GM18508 (cell line): ENCODE measurements at regions not wholly inside any gene's neighbourhood (a gene's known extent, or its start where the extent isn't known, plus 50 kb on each side); places are given as distances from the start of the nearest gene placed in this dataset.
A peak's percentile ranks its signal among the peaks of the same experiment; 100 is the strongest.

Source experiments
- ATAC-seq: cut with Tn5 transposase; IDR thresholded peaks from one replicate; pipeline ENCODE4 v1.9.1; 2021; ENCODE audit warnings: moderate number of reproducible peaks; ENCODE audit not compliant: insufficient read depth, unreplicated experiment

DNA sequence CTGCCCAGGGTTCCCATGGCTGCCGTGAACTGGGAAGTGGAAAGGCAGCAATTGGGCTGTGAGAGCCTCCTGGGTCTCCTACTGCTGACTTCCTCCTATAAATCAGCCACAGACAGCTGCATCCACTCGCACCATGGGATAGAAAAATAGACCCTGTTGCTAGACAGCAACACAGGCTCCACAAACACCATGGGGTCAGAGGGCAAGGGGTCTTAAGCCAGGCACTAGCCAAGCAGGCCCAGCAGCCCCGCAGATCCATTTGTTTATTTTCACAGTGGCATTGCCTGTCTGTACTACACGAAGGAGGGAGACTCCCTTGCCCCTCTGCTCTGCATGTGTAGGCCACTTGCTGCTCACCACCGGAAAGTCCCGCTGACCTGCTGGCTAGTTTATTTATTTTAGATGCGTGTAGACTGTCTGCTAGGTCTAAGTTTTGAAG lies 139.8 kb downstream of the DACT1 start:
- no peak for ATAC-seq

DNA sequence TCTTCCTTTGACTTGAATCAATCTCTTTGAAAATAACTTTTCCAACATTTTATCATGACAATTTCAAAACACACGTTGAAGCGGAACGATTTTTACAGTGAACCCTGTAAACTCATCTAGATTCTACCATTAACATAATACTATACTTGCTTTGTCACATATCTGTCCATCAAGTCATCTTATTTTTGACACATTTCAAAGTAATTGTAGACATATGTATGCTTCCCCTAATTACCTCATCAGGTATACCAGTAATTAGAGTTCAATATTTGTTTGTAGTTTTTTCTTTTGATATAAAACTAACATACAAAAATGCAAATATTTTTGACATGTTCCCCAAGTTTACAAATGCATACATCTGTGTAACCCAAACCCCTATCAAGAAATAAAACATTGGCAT lies 140.4 kb downstream of the DACT1 start:
- no peak for ATAC-seq

DNA sequence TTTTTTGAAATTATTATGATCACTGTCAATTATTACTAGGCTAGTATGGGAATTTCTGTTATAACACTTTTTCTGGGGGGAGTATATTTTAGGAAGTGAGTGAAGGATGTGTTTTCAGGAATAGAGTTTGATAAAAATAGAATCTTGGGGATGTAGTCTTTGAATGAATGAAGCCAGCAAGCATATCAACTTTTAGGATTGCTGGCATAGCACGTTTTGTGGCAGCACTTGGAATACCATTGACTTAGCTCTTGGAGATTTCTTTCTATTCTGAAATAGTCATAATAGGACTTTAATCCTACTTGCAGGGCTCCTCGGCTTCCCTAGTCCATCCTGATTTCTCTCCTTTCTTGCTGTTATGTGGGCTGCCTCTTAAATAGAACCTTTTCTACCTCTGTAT lies 141.6 kb downstream of the DACT1 start:
- no peak for ATAC-seq

DNA sequence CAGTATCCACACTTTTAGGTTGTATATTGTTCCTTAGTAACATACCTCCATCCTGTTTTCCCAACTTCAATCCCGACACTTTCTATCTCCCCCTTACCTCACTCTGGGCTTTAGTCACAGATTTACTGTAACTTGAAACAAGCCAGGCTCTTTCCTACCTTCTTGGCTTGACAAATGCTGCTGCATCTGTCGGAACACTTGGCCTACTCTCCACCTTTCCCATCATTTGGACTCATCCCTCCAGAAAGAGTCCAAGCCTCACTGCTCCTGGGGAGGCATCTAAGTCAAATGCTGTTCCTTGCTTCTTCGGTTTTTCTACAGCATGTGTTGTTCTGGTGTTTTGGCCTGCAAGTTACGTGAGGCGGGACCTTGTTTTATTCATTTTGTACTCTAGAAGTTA lies 142.4 kb downstream of the DACT1 start:
- no peak for ATAC-seq

DNA sequence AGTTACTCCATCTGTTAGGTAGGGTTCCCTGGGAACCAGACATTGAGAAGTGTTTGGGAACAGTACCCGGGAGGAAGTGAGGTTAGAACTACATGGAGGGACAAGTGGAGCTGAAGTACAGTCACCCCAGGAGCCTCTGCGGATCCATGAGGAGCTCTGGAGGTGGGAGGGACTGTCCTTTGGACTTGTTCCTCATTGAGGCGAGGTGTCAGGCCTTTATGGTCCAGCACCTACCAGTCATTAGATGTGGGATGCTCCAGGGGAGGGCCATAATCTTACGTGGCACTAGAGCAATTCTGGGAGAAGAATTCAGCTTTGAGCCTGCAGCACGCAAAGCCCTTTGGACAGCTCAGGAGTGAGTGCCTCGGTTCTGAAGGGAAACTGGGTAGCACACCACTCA lies 142.8 kb downstream of the DACT1 start:
- ATAC-seq, result no peak

DNA sequence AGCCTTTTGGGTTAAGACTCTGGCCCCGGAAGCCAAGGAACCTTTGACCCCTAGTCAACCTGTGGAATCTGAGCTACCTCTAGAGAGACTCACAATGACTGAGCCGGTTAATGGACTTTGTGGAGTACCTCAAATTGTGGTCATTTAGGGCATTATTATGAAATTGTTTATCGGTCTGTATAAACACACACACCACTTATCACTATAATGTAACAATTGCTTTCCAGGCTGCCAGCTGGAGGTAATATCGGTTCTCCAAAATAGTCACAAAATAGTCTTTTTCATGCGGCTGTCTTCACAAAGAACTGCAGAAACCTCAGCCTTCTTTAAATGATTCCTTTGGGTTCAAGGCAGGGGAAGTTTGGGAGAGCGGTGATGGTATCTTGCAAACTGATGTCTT lies 144.2 kb downstream of the DACT1 start:
- ATAC-seq, result no peak

DNA sequence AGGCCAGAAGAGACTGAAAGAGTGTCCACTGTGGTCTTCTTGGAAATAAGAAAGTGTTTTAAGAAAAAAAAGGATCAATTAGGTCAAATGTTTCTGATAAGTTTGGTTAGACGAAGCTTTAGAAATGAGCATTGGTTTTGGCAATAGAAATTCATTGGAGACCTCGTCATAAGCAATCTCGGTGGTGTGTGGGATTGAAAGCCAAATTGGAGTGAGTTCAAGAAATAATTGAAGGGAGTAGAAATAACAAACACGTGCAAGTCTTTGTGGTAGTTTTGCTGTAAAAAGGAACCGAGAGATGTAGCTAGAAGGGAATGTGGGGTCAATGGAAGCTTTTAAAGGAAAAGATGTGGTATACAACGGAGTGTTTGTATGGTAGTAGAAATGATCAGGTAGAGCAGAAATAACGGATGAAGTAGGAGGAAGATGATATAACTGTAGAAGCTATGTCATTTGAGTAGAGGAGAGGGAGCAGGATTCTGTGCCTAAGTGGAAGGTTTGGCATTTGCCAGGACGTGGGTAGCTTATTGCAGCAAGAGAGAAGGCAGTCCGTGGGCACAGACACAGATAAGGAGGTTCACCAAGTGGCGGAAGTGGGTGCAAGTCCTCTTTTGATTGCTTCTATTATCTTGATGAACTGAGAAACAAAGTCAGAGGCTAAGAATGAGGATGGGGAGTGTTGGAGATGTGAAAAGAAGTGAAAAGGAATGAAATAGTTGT lies 146.2 kb downstream of the DACT1 start:
- no peak for ATAC-seq

DNA sequence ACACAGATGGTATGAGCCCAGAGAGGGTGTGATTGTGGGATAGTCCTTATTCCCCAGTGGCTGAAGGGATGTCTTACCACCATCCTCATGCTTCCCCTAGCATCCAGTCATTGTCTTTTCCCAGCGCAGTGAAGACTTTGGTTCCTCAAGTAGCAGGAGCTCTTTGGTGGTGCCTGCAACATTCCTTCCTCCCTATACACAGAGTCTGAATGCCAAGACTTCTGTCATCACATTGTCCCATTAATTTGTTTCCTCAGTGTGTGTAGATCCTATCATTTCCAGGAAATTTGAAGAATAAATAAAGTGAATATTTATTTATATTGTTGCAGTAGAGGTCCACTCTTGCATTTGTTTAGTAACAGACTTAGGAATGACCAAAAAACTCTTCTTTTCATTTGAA lies 147.2 kb downstream of the DACT1 start:
- no peak for ATAC-seq

DNA sequence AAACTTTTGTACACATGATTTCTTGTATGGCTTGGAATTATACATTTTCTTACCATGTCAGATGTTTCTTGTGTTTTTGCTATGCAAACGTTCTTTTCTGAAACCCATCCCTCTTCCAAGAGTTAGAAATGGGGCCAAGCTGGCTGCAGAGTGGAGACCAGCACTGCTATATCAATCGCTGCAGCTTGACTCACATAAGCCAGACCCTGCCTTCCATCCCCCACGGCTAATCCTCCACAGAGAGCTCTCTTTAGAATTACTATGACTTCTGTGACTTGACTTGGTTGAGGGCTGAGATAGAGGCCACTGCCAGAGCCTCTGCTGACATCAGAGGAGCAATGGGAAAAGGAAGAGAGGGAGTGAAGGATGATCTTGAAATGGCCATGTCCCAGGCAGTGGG lies 147.9 kb downstream of the DACT1 start:
- ATAC-seq, result no peak

DNA sequence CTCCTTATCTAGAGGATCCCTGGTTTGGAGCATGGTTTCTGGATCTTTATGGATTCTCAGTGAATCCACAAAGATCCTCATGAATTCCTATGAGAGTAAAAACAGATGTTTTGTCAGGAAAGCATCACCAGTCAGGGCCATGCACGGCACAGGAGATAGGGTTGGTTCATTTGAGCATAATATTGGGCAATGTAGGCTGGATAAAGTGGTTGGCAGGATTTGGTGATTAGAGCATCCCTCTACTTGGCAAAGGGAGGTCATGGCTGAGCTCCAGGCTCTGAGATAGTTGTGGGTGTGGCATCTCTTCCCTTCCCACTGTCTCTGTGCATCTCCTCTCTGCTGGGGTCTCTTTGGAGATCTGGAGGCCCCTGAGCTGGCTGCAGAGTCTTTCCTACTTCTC lies 149.8 kb downstream of the DACT1 start:
- ATAC-seq, result no peak

DNA sequence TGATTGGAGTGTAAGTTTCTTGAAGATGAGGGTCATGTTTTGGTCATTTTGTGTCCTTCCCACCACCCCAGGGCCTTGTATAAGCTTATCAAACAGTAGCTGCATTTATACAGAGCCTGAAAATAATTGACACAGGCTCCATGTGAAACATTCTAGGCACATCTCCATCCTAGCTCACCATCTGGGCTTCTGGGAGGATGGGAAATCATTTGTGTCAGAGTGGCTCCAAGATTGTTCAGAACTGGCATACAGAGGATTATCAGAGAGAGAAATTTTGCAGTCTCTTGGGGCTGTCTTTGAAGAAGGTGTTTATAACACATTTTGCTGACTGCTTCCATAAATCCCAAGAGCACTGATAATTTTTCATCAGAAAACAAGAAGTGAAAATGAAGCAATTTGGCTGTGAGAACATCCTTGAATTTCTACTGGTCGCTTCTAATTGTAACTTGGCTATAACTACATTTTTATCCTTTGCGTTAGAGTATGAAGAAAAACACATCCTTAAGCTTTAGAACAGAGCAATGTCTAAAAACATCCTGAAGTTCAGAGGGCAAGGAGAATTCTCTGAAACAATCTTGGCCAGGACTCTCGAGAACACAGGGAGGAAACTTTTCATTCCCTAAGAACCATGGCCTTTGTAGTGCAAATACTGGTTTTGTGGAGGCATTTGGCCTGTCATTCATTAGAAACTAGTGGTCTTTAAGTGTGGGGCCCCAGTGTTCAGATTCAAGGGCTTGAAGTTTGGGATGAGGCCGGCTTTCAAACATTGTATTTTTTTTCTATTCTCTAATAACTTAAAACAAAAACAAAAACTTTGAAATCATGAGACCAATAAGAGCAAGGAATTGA lies 151.1 kb downstream of the DACT1 start:
- no peak for ATAC-seq

DNA sequence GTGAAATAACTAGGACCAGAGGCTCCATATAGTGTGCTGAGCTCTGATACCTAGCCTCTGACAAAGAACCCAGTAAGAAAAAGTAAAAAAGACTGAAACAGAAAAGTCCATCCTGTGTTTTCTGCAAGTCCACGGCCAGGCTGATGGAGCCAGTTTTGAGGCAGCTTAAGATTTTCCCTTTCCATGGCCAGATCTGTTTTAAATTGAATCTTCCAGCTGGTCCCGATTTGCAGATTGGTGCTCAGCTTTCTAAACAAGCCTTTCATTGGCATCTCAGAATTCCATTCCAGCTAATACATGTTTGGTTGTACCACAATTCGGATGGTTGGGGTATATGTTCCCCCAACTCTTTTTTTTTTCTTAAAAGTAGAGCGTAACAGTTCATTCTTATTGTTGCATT lies 152.0 kb downstream of the DACT1 start:
- ATAC-seq, result no peak

DNA sequence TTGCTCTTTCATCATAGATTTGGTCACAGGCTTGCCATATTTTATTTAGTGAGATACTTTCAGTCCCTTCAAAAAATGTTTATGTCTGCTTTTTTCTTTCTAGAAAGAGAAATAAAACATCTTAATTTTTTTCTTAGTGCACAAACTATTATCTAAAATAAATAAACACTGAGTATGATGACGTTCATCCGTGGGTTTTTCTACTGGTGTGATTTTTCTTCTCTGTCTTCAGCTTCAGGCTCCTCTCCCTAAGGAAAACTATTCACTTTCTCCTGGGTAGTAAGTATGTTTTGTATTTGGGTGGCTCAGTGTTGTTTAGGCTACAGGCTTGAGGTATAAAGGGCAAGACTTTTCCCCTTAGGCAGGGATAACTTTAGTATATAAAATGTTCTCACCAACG lies 154.7 kb downstream of the DACT1 start:
- no peak for ATAC-seq

DNA sequence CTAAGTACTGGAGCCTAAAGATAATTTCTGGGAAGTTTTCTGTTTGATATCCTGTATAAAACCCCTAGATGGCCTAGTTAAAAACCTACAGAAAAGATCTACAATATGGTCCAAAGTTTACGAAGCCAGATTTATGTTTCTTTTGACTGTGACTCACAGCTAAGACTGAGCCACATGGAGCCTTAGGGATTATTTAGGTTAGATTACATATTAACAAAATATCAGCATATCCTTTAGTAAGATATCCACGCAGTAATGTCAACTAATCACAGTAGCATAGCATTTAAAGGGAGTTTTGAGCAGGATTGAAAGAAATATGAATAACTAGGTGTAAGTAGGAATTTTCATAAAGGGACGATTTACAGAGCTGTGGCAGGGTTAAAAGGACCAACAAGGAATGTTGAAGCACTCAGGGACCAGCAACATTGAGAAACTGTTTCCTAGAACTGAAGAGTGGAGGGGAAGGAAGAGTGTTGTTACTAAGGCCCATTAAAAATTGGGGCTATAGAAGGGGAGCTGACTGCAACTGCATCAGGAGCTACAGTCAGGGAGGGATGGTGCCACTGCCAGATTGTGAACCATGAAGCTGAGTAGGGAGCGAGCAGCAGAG lies 155.5 kb downstream of the DACT1 start:
- ATAC-seq, result no peak

DNA sequence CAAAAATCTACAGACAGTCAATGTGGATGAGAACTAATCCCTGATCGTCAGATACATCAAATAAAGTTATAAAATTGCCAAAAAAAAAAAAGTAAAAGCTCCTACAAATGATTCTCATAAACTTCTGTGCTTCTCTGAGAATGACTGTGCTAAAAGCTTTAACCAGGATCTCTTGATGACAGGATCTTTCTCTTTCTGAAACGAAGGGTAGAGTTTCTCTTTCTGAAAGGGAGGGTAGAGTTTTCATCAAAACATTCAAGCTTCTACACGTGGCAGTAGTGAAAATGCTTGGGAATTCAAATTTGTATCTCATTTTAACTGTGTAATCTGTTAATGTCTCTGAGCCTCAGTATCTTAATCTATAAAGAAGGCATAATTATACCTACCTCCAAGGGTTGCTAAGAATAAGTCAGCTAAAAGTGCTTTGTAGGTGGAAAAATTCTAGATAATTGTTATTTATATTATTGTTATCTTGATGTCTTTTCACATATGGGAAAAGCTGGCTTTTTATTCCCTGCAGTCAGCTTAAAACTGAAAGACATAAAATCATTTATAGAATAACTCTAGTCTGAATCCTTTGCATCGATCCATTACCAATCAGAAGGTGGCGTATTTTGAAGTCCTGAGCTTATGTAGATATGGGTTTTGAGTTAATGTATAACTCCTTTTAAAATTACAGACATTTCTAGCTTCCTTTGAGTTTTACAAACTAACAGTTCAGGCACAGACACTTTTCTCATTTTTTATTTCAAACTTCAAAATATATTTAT lies 157.4 kb downstream of the DACT1 start:
- no peak for ATAC-seq

DNA sequence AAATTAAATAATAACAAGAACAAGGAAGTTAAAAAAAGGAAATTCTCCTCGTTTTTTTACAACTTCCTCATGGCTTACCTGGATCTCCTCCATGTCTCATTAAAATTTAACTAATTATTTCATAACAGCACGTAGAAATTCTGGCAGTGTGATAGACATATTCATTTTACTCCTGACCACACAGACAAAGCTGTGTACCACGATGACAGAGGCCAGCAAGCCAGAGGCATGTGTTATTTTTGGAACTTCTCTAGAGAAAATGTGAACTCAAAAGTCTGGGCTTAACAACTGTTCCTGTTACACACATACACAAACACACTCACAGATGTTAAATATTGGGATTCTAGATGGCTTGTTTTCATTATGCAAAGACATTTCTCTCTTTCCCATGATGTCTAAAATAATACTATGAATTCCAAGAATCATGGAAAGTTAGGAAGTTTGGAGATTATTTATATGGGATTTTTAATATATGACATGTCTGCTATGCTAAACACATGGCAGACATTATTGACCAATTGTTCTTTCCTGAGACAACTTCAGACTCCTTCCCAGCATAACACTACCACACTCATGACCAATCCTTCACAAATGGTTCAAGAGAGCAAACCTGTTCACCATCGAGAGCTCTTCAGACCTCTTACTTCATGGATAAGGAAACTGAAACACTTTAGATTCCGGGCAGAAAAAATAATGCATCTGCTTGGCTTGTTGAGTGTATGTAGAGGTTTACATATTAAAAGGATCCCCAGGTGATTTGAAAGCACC lies 158.7 kb downstream of the DACT1 start:
- ATAC-seq, result peak; percentile 31

DNA sequence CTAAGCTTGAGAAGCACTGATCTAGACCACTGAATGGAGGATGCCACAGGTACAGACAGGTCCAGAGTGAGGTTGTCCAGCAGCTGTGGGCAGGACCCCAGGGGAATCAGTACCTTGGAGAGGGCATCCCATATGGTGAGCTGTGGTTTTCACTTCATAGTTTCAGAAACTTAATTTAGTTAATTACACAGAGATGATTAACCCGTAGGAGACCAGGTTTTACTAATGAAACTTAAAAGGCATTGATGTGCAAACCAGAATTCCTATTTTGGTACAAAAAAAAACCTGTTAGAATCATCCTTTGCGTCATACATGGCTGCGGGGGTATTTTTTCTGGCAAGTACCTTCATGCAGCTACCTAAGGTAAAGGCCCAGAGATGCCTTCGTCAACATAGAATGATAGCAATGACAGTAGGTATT lies 159.3 kb downstream of the DACT1 start:
- ATAC-seq, result peak; percentile 76

DNA sequence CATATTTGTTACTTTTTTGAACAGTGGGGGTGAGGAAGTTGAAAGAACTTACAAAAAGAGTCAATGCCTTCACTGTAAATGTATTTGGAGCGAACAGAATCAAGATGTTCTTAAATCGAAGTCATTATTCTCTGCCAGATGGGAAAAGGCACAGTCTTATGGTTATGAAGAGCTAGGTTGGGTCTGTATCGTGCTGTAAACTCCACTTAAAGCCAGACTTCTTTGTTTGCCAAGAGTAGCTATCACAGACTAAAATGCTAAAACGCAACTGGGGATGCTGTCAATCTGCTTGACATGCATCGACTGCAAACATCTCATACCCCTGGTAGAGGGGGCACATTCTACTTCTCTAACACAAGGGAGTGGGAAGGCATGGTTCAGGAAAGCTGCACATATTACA lies 160.4 kb downstream of the DACT1 start:
- no peak for ATAC-seq

DNA sequence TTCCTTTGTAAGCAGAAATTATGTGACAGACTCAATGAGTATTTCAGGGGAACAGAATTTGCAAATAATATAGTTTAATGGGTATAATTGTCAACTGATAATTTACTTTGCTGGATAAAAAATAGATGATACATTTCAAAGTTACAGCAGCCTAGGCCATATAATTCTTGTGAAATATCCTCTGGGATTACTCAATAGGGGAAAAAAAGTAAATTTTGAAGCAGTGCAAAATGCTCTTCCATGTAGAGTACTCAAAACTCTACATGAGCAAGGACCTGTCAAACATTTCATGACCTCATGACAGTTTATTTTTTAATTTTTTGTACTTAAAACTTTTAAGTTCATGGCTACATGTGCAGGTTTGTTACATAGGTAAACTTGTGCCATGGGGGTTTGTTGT lies 163.3 kb downstream of the DACT1 start:
- ATAC-seq, result no peak

DNA sequence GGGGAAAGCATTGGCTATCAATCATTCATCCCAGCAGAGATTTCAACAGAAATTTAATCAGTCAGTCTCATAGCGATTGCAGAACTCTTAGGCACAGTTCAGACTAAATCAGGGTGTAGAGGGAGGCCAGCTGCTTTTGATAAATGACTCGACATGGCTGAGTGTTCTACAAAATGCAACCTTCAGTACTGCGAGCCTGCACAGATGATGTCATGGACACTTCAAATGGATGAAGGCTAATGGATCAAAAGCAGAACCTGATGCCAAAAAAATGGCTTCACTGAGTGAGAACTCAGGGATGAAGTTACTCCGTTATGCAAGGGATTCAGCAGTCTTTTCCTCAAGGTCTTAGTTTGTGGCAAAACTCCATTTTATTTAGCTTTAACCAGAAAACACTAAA lies 167.3 kb downstream of the DACT1 start:
- ATAC-seq, result no peak
